ENCODE measurements at regions not wholly inside any gene's neighbourhood (a gene's known extent, or its start where the extent isn't known, plus 50 kb on each side); places are given as distances from the start of the nearest gene placed in this dataset.

DNA sequence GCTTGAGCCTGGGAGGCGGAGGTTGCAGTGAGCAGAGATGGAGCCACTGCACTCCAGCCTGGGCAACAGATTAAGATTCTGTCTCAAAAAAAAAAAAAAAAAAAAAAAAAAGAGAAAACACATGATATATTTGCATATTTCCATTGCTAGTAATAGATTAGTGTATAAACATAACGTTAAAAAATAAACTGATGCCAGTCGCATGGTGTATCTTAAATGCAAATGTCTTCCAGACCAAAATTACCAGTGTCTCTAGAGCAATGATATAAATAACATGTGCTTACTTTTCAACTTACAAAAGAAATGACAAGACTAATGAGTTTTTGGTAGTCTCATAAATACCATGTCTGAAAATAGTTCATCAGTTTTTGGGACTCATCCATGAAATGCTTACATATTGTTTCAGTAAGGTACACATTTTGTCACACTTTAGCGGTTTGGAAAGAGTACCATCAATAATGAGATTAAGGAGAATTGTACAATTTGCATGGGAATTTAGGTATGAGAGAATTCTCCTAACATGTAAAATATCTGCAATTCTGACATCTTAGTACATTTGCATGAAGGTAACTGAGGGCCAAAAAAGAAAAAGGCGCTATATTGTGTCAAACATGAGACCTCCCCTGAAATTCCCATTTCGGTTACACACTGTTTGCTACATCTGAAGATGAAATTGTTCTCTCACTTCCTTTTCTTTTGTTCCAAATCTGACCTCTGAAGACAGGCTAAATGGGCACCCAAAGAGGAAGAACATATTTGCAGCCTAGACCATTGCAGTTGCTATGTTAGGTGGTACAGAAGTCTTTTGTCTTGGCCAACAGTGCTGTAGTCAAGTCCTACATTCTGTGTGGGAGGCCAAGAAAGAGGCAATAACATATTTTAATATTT is 51.5 kb upstream of the PIP4K2A start:
- no peak for DNase-seq (ENCODE audit: low spot score)

GRCh38 chr10:22764639-22765038 is 50.3 kb upstream of the PIP4K2A start:
- DNase-seq (ENCODE audit: low spot score), result no peak

All from AG20443 (cell line).